Esophagus muscularis mucosa (tissue), 2 donors: ENCODE measurements at regions not wholly inside any gene's neighbourhood (a gene's known extent, or its start where the extent isn't known, plus 50 kb on each side); places are given as distances from the start of the nearest gene placed in this dataset.

Source experiments
- POLR2A ChIP-seq: fragments of 450-650 bp; IDR thresholded peaks from one replicate; pipeline ENCODE4 v1.6.1; 2017; ENCODE audit warnings: antibody characterized with exemption, moderate library complexity, mild to moderate bottlenecking, low read depth
- POLR2AphosphoS5 ChIP-seq, 2 donors: sonication (generic); formaldehyde crosslinking; IDR thresholded peaks; one replicate each; pipeline ENCODE4 v1.6.1; 2017; ENCODE audit warnings: antibody characterized with exemption in 2 of 2

DNA sequence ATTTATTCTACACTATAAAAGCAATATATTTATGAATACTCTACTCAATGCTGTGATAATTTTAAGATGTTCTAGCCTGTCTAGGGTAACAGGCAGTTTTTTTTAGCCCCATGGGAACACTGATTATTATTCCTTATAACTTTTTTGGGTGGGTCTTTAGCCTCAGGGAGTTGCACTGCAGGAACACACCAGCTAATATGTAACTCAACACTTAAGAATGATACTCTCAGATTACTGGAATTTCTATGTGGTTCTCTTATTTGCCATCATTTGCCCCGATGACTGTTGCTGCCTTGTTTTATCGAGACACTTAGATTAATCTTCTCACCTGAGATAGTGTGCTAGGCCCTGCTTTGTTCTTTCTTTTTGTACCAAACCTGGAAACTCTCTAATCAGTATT lies 396.9 kb upstream of the SLITRK1 start:
- TF ChIP-seq POLR2A (no peak), POLR2AphosphoS5 (IDR thresholded peaks at IDR 0.05) (no peak)
